GM21825 (cell line): ENCODE measurements at regions not wholly inside any gene's neighbourhood (a gene's known extent, or its start where the extent isn't known, plus 50 kb on each side); places are given as distances from the start of the nearest gene placed in this dataset.

ENCODE experiments used
- ATAC-seq: cut with Tn5 transposase; IDR thresholded peaks from one replicate; pipeline ENCODE4 v1.9.1; 2021; ENCODE audit warnings: mild to moderate bottlenecking, moderate library complexity; ENCODE audit not compliant: unreplicated experiment

GRCh38 chr5:93322974-93323860 lies 257.8 kb downstream of the NR2F1-AS1 start:
- no peak for ATAC-seq

- no peak for ATAC-seq
These were observed 260.0 kb downstream of the NR2F1-AS1 start for GRCh38 chr5:93320920-93321445.

GRCh38 chr5:93313672-93314071 lies 267.3 kb downstream of the NR2F1-AS1 start:
- no peak for ATAC-seq

GRCh38 chr5:93311881-93312280 lies 269.1 kb downstream of the NR2F1-AS1 start:
- no peak for ATAC-seq

GRCh38 chr5:93307557-93307956 lies 273.5 kb downstream of the NR2F1-AS1 start:
- no peak for ATAC-seq

GRCh38 chr5:93305984-93306383 lies 275.0 kb downstream of the NR2F1-AS1 start:
- ATAC-seq = no peak

- ATAC-seq = no peak
These were observed 276.4 kb downstream of the NR2F1-AS1 start for GRCh38 chr5:93304456-93305250.

GRCh38 chr5:93303291-93303691 lies 277.7 kb downstream of the NR2F1-AS1 start:
- ATAC-seq = no peak

- no peak for ATAC-seq
These were observed 278.3 kb downstream of the NR2F1-AS1 start for GRCh38 chr5:93302711-93303110.

- no peak for ATAC-seq
These were observed 280.1 kb downstream of the NR2F1-AS1 start for GRCh38 chr5:93300945-93301344.

- ATAC-seq = no peak
These were observed 280.6 kb downstream of the NR2F1-AS1 start for GRCh38 chr5:93300309-93300923.

- ATAC-seq = no peak
These were observed 281.2 kb downstream of the NR2F1-AS1 start for GRCh38 chr5:93299681-93300308.

GRCh38 chr5:93297116-93297515 lies 283.9 kb downstream of the NR2F1-AS1 start:
- no peak for ATAC-seq

GRCh38 chr5:93296338-93296737 lies 284.7 kb downstream of the NR2F1-AS1 start:
- ATAC-seq = no peak

- no peak for ATAC-seq
These were observed 286.0 kb downstream of the NR2F1-AS1 start for GRCh38 chr5:93294996-93295395.

GRCh38 chr5:93294199-93294598 lies 286.8 kb downstream of the NR2F1-AS1 start:
- no peak for ATAC-seq

- no peak for ATAC-seq
These were observed 291.1 kb downstream of the NR2F1-AS1 start for GRCh38 chr5:93289942-93290341.

- no peak for ATAC-seq
These were observed 295.6 kb downstream of the NR2F1-AS1 start for GRCh38 chr5:93285461-93285860.

- ATAC-seq = no peak
These were observed 298.8 kb downstream of the NR2F1-AS1 start for GRCh38 chr5:93281980-93282772.

- no peak for ATAC-seq
These were observed 300.5 kb downstream of the NR2F1-AS1 start for GRCh38 chr5:93280518-93280917.
